ENCODE measurements at regions not wholly inside any gene's neighbourhood (a gene's known extent, or its start where the extent isn't known, plus 50 kb on each side); places are given as distances from the start of the nearest gene placed in this dataset.
"Not testable (repeated sequence)": the region's sequence is repeated elsewhere in the genome, so short reads cannot be mapped to it uniquely, and the experiment has no call there.

DNA sequence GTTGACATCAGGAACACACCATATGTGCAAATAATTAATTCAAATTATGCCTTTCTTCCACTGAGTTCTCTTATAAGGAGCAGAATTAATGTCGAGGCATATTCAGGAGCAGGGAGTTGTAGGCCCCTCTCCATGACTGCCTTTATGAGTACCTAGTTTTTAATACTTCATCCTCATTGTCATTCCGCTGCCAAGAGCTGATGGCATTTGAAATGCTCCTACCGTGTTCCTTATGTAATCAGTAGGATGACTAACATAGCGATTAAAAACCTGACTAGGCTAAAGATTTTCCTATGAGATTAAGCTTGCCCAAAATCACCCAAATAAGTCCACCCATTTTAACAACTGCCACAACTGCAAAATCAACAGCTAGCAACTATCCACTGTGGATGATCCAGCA lies 220.6 kb downstream of the DHX15 start:
- no peak for DNase-seq

DNA sequence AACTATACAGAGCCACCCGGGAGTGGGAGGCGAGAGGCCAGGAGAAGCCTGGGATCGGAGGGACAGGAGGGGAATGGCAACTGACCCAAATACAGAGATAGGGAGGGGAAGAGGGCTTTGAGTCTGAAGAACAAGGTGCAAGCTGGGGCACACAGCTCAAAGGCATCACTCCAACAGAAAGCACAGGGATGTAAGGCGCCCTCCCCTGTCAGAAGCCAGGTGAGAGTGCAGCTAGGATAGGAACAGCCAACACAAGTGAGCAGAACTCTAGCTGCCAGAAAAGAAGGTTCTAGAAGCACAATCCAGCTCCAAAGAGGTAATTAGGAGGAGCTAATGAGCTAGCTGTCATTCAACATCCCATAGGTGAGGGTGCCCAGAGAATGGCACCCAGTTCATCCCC lies 232.2 kb downstream of the DHX15 start:
- DNase-seq, result no peak

DNA sequence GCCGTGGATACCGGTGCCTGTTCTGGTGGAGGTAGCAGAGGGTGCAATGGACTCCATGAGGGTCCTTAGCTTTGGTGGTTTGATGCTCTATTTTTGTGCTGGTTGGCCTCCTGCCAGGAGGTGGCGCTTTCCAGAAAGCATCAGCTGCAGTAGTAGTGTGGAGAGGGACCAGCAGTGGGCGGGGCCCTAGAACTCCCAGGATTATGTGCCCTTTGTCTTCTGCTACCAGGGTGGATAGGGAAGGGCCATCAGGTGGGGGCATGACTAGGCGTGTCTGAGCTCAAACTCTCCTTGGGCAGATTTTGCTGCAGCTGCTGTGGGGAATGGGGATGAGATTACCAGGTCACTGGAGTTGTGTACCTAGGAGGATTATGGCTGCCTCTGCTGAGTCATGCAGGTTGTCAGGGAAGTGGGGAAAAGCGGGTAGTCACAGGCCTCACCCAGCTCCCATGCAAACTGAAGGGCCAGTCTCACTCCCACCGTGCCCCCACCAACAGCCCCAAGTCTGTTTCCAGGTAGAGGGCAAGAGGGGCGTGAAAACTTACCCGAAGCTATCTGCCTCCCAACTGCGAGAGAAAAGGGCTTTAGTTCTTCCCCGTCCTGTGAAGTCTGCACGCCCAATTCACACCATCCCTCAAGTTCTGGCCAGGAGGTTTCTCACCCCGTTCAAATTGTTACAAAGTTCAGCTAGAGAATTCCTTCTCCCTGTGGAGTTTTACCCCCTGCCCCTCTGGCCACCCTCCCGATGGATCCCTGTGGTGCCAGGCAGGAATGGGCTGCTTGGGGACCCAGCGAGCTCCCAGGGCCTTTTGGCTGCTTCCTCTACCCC lies 235.0 kb downstream of the DHX15 start:
- not testable (repeated sequence) for DNase-seq

DNA sequence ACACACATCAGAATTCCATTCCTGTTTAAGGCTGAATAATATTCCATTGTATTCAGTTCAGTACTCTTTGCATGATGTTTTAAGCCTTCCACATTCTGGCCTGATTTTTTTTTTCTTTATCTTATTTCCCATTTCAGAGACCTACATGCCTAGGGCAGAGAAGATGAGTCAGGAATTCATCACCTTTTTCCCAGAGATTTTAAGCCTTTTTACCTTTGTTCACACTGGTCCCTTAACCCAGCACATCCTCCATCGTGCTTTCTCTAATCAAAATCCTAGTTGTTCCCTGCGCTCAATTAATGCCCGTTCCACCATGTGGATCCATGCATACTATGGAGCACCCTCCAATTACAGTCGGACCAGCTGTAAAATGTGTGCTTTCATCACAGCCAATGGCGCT lies 245.1 kb downstream of the DHX15 start:
- DNase-seq, result no peak

DNA sequence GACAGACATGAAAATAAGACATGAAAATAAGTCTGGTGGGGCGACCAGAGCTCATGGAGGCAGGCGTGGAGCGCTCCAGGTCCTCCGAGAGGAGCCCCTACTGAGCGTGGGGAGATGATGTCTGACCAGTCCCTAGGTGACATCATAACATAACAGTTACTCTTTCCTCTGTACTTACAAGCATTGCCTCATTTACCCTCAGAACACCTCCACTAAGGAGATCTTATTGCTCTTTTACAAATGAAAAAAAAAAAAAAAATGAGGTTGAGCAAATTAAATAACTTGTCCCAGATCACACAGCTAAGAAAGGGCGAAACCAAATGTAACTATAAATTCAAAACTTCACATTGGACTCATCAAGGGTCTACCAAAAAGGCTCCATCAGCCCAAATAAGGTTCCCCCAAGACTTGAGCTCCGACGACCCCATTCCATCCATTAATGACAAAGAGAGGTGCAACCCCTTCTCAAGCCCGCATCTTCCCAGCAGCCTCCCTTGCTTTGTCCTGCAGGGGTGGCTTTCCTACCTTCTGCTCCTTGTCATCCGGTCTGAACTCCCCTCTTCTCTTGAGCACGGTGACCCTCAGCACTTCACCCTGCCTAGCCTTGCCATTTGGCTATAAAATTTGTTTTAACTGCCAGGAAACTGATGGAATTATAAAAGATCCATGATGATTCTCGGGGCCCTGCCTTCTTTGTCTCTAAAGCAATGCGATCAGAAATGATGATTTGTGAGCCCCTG lies 246.7 kb downstream of the DHX15 start:
- no peak for DNase-seq

DNA sequence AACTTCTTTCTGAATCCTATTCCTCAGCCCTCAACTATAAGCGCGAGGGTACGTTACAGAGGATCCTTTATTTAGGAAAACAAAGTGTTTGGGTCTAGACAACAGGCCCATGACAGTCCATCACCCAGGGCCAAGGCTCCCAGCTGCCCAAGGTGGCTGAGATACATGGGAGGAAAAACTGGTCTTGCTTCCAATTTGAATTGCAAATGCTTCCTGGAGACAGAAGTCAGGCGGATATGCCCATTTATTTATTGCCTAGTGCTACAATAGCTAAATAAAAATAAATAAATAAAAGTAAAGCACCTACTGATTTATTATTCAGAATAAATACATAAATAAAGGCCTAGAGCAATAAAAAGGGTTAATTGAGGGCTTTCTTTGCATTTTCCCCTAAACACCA lies 248.7 kb downstream of the DHX15 start:
- no peak for DNase-seq

DNA sequence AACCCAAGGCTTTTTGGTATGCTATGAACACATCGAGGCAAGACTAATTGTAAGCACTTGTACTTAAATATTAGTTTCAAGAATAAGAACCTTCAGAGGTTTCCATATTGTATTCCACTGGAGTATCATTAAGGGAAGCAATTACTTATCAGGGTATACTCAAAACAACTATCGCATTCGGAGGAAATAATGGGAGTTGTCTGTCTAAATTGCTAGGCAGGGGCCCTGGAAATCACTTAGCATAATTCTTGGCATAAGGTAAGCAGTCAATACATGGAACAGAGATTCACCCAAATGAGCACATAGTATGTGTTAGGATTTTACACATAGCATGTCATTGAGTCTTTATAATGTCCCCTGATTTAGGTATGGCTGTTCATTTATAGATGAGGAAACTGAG lies 249.4 kb downstream of the DHX15 start:
- no peak for DNase-seq

DNA sequence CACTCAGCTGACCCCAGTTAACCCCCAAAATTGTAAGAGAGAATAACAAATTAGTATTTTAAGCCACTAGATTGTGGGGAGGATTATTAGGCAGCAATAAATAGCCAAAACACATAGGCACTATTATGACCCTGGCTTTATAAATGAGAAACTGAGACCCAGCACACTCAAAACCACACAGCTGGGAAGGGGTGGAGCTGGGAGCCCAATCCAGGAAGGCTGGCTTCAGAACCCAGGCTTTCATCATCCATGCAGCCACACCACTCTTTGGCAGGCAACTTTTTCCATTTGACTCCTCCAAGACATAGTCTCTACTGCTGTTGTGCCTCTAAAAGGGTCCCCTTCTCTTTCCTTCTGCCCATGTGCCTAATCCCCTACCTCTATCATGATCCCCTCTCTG lies 253.8 kb downstream of the DHX15 start:
- no peak for DNase-seq

DNA sequence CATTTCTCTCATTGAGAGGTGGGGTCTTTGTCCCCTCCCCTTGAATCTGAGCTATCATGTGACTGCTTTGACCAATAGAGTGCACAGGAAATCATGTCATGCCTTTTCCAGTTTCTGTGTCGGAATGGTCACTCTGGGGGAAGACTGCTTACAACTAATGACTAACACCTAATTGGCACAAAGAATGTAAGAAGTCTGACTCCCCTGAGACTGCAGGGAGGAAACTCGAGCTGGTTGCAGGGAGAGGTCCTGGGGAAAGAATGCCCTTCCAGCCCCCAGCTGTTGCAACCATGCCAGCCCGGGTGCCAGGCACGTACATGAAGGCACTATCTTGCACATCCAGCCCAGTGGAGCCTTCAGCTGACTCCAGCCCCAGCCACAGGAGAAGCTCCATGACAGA lies 254.2 kb downstream of the DHX15 start:
- DNase-seq, result no peak

DNA sequence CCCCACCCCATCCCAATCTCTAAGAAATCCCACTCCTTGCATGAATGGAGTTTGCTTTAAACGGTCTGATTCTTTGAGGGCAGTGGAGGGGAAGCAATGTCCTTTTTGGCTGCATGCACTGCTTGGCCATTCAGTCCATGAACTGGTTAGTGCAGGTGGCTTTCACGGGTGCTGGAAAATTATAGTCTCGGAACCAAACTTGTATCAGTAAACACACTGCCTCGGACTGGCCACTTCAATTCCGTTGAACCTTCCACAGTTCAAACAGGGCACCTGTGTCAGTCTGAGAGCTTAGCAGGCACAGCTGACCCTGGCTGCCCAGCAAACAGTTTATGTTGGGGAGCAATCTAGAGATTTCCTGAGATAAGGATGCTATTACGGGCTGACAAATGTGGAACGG lies 255.6 kb downstream of the DHX15 start:
- no peak for DNase-seq

DNA sequence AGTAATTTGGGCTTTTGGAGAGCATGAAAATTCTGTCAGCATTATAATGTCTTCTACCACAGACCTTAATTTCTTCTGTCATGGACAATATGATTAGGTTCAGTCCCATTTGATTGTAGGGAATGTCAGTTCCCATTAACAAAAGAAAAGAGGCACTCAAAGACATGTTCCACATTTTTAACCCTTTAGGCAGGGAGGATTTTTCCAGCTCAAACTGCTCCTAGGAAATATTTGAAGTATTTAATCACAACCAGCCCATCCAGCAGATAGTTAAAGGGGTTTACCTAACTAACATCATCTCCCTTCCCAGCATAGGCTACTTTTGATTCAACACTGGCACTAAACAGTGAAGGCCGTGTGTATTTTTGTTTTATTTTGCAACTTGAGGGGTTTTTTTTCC lies 256.0 kb downstream of the DHX15 start:
- DNase-seq, result no peak

DNA sequence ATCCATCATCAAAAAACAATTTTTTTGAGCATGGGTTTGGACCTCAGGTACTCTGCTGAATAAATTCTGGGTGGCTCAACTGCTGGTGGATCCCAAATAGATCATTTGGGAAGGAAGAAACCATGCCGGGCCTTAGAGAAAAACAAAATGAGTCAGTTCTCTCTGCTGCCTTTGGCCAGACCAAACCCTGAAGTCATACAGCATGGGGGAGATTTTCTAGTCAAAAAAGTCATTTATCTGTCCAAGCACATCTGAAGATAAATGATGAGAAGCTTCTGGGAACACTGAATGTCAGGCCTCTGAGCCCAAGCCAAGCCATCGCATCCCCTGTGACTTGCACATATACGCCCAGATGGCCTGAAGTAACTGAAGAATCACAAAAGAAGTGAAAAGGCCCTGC lies 261.4 kb downstream of the DHX15 start:
- DNase-seq, result no peak

DNA sequence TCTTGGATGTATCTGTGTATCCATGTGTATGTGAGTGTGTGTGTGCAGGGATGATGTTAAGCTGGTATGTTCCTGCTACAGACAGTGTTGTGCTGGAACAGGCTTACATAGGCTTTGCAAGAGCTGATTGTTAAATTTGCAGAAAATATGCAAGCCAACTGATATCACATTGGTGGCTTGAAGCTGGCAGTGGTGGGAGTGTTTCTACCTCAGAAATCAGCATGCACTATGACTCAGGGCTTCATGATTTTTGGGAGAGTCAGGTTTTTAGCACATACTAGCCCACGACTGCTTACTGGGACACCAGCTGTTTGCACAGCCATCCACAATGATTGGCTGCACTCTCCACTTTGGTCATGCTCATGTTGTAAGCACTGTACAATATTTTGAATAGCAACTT lies 261.8 kb downstream of the DHX15 start:
- no peak for DNase-seq

DNA sequence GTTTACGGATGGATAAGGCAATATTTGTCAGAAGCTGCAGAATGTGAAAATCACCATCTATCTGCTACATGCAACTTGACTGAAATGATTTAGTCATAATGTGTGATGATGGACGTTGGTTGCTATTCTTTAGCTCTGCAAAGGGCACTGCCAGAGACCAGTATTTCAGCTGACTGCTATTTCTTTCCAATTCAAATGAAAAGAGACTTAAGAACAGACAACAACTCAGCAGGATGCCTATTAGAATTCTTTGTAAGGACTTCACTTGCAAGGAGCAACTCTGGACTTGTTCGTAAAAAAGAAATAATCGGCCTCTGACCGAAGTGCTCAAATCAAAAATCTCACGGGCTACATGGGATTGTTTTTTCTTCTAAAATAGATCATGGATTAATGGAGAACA lies 262.7 kb downstream of the DHX15 start:
- no peak for DNase-seq

DNA sequence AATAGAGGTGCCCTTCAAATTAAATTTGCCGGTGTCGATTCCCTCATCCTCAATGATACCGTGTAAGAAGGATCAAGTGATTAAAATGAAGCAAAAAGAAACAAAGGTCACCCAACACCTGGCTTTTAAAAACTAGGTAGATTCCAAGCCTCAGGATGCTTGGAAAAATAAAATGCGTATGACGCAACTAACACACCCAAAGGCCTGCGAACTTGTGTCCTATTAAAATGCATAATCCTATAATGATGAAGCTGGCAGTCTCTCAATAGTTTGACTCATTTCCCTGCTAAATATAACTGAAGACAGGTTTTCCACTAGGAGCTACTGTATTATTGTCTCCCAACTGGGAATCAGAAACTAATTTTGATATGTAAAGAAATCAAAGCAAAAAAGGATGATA lies 263.2 kb downstream of the DHX15 start:
- DNase-seq, result no peak

DNA sequence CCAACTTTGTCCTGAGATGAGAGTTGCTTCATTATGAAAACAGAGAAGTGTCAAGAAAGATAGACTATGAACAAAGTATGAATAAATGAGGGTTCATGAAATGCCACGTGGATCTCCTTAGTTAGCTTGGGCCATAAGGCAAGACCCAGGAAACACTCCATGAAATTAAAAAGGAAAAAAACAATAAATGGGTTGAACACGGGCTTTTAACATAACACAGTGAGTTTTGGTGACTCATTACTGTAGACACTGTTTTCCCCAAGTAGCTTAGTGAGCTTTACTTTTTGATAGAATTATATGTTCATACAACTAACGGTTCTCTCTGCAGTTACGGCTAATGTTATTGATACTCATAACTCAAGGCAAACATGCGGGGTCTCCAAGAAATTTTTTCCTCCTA lies 265.0 kb downstream of the DHX15 start:
- DNase-seq, result no peak

DNA sequence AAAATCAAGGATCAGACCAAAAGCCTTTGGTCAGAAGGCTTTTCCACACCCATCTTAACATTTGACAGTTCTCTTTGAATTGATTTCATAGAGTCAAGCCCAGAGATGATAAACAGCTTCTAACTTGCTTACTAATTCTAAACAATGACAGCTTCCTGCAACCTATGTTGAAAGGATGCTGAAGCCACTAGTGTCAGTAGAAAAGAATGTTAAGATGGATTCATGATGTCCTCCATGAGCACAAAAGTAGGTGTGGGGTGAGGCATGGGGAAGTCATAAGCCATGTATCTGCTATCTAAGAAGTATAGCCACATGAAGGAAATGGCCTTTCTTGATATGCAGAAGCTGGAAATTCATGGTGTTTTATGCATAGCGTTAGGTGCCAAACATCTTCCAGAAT lies 269.3 kb downstream of the DHX15 start:
- DNase-seq, result no peak

DNA sequence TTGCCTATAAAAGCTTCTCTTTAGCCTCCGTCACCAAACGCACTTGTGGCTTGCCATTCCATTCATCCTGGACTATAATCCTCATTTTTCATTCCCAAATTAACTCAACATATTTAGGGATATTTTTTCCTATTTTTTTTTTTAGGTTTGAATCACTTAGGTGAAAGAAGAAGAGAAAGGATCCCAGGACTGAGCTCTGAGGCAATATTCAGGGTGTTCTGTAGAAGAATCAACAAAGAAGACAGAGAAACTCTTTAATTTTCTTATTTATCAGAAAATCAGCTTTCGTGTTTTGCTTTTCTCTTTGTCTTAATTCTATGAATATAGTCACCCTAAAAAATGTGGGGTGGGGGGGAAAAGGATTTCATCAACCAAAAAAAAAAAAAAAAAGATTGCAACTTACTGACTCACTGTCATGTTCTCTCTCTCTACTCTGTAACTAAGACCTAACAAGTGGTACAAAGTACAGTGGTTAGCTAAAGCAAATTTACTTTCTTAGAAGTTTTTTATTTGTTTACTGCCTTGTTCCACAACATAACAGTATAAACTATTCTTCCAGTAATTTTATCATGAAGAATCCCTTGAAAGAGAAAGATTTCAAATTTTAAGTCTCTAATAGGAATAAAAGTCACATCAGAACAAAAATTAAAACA lies 272.0 kb downstream of the DHX15 start:
- DNase-seq, result no peak

DNA sequence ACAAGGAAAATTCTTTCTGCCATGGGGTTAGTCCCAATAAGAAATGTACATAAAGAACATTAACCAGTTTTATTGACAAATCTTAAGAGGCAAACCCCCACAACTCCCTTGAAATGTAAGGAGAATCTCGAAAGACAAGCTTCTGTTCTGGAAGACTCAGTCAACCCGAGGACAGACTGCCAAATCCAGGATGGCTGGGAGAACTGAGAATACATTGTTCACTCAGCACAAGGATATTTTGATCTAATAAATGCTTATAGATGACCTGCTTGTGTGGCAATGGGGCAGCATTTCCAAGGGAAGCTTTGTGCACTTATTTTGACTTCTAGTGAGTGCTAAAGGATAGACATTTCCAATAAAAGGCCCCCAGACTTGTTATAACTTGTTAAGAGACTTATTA lies 280.4 kb downstream of the DHX15 start:
- DNase-seq, result no peak

DNA sequence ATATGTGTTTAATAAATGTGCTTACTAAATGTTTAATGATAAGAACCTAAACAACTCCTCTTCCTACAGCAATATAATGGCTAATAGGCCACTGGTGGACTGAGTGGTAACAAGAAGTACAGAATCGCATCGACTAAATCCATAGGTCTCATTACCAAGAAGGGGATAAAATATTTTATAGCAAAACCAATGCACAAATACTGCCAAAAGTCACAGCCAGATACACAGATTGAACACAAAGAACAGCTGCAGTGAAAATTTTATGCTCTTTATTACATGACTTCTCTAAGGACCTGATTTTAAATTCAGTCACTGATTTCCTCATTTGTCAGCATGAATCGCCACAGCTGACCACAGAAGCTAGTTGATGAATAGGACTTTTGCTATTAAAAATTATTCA lies 285.4 kb downstream of the DHX15 start:
- DNase-seq, result no peak

DNA sequence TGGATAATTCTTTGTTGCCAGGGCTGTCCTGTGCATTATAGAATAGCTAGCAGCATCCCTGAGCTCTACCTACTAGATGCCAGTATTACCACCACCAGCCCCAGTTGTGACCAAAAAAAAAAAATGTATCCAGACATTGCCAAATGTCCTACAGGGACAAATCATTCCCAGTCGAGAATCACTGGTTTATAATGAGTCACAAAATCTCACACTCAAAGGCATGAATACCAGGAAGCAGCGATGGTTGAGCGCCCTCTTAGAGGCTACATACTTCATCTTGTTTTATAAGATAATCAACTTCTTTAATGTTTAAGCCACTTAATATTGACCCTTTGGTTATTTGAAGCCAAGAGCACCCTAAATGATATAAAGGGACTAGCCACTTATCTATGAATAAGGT lies 297.3 kb downstream of the DHX15 start:
- DNase-seq, result no peak

DNA sequence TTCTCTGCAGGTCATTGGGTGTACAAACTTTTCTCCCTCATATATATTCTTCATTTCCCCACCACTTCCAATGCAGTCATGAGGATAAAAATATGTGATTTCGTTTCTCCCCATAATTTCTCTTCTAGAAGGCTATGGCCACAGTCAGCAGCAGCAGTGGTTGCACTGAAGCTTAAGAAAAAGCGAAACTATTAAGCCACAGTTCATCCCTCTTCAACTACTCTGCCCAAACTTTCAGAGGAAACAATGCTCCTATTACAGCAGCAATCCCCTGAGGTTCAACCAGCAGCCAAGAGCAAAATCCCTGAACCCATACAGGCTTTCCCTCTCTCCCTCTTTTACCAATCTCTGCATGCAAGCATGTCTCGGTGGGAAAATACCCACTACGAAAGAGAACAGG lies 298.6 kb downstream of the DHX15 start:
- no peak for DNase-seq

DNA sequence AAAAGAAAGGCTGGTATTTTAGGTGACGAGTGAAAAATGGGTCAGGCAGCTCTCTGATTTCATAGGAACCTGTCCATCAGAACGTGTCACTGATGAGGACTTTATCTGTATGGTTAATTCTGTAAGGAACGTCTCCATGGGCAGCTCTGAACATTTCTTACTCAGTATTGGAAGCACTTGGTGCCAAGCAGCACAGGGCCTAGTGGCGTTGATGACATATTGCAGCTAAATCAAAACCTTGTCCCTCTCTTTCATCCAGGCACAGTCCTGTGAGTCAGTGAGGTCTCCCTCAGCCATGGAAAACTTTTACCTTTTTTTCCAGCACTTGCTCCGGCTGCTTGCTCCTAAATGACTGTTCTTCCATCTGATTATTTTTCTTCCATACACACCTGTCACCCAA lies 301.9 kb downstream of the DHX15 start:
- no peak for DNase-seq

DNA sequence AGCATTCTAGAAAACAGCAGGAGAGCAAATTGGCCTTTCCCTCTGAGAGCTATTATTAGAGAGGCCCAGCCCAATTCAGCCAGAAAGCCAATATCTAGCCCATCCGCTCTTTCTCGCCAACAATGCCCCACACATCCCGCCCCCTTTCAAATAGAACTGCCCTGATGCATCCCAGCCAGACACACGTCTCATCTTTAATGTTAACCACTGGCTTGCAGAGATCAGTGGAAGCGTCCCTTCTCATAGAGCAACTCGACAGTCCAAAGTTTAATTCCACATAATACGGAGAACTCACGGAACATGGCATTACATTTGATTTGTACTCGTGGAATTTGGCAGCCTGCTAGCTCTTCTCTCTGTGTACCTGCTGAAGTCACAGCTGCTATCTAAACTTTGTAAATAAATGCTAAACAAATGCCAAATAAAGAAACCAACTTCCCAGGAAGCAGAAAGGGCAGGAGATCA lies 304.4 kb downstream of the DHX15 start:
- DNase-seq, result no peak
